ENCODE measurements at regions not wholly inside any gene's neighbourhood (a gene's known extent, or its start where the extent isn't known, plus 50 kb on each side); places are given as distances from the start of the nearest gene placed in this dataset.

DNA sequence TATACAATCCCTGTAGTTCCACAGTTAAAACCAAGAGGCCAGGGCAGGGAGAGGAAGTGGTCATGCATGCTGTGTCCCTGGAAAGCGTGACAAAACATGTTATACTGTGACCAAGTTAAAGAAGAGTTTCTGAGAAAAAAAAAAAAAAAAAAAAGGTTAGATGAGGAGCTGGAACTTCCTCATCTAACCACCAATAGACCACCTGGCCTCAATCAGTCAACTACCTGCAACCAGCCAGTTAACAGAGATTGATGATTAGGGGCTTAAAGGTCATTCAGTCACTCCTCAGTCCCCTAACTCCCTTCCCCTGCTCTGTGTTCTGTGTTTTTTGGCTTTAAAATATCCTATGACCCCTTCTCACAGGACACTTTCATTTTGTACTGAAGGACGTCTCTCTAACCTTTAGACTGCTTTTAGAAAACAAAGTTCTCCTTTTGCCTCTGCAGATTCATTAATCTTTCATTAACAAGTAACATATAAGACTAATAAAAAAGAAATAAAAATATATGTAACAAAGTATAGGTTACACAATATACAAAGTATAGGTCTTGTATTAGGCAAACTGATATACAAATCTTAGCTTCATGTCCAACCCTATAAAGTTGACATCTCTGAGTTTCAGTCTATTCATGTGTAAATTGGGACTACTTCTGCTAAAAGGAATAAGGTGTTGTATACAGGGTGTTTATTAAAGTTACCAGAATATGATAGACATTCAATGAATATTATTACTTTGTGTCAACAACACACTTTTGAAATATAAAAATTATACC is 179.1 kb upstream of the NDST4 start:
- Histone ChIP-seq H3K4me1 (ENCODE audit: control insufficient read depth, insufficient read depth, low read length) (no peaks in the 10 kb centered on the region), H3K4me3 (ENCODE audit: low read depth, low read length) (no peak overlapping the region), H3K9me3 (ENCODE audit: control insufficient read depth, insufficient read depth, low read length) (no peaks in the 10 kb centered on the region), H3K36me3 (ENCODE audit: control insufficient read depth, insufficient read depth, low read length) (no peaks in the 10 kb centered on the region), H3K27ac (ENCODE audit: low read depth, low read length) (no peak overlapping the region), H3K27me3 (ENCODE audit: control insufficient read depth, insufficient read depth, low read length) (no peaks in the 10 kb centered on the region)
- DNase-seq (ENCODE audit: low read depth in 4 of 6, low spot score in 6 of 6), result no peak
- WGBS (ENCODE audit: insufficient coverage), result no CpG with 5 or more reads among the region's 2 CpGs

DNA sequence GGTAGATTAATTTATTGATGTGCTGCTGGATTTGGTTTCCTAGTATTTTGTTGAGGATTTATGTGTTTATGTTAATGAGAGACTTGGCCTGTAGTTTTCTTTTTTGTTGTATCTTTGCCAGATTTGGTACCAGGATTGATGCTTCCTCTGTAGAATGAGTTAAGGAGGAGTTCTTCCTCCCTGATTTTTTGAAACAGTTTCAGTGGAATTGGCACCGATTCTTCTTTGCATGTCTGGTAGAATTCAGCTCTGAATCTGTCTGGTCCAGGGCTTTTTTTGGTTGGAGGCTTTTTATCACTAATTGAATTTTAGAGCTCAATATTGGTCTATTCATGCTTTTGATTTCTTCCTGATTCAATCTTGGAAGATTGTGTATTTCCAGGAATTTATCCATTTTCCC is 174.0 kb upstream of the NDST4 start:
- no CpG with 5 or more reads among the region's 1 CpG for WGBS (ENCODE audit: insufficient coverage)
- H3K27ac ChIP-seq (ENCODE audit: low read depth, low read length), result no peak overlapping the region
- H3K4me3 ChIP-seq (ENCODE audit: low read depth, low read length), result no peak overlapping the region
- H3K27me3 ChIP-seq (ENCODE audit: control insufficient read depth, insufficient read depth, low read length), result no peaks in the 10 kb centered on the region
- H3K9me3 ChIP-seq (ENCODE audit: control insufficient read depth, insufficient read depth, low read length), result no peaks in the 10 kb centered on the region
- peak in 4 of 6 donors; percentile 4 to 56 (median 24) for DNase-seq (ENCODE audit: low read depth in 4 of 6, low spot score in 6 of 6)
- H3K4me1 ChIP-seq (ENCODE audit: control insufficient read depth, insufficient read depth, low read length), result no peaks in the 10 kb centered on the region
- no peaks in the 10 kb centered on the region for H3K36me3 ChIP-seq (ENCODE audit: control insufficient read depth, insufficient read depth, low read length)

DNA sequence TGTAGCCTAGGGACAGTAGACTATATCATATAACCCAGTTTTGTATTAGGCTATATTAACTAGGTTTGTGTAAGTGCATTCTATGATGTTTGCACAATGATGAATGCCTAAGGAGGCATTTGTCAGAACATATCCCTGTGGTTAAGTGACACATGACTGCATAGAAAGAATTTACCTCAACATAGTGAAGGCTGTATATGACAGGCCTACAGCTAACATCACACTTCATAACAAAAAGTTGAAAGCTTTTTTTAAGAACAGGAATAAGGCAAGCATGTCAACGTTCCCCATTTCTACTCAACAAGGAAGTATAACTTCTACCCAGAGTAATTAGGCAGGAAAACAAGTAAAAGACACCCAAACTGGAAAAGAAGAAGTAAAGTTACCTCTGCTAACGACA is 165.9 kb upstream of the NDST4 start:
- Histone ChIP-seq H3K4me1 (ENCODE audit: control insufficient read depth, insufficient read depth, low read length) (no peaks in the 10 kb centered on the region), H3K4me3 (ENCODE audit: low read depth, low read length) (no peak overlapping the region), H3K27me3 (ENCODE audit: control insufficient read depth, insufficient read depth, low read length) (no peaks in the 10 kb centered on the region), H3K36me3 (ENCODE audit: control insufficient read depth, insufficient read depth, low read length) (no peaks in the 10 kb centered on the region), H3K27ac (ENCODE audit: low read depth, low read length) (no peak overlapping the region), H3K9me3 (ENCODE audit: control insufficient read depth, insufficient read depth, low read length) (no peaks in the 10 kb centered on the region)
- no CpG with 5 or more reads among the region's 2 CpGs for WGBS (ENCODE audit: insufficient coverage)
- DNase-seq (ENCODE audit: low read depth in 4 of 6, low spot score in 6 of 6), result no peak

DNA sequence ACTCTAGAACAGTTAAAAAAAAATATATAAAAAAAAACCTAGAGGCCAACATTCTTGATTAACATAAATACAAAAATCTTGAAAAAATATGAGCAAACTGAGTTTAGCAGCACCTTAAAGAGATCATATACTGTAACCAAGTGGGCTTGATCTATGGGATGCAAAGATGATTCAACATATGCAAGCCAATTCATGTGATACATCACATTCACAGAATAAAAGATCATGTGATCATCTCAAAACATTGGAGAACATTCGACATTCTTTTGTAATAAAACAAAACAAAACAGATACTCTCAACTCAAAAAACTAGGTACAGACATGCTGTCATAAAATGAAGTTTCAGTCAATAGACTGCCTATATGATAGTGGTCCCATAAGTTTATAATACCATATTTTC is 165.4 kb upstream of the NDST4 start:
- H3K27me3 ChIP-seq (ENCODE audit: control insufficient read depth, insufficient read depth, low read length), result no peaks in the 10 kb centered on the region
- H3K27ac ChIP-seq (ENCODE audit: low read depth, low read length), result no peak overlapping the region
- no peaks in the 10 kb centered on the region for H3K4me1 ChIP-seq (ENCODE audit: control insufficient read depth, insufficient read depth, low read length)
- no peaks in the 10 kb centered on the region for H3K36me3 ChIP-seq (ENCODE audit: control insufficient read depth, insufficient read depth, low read length)
- no CpG with 5 or more reads among the region's 1 CpG for WGBS (ENCODE audit: insufficient coverage)
- DNase-seq (ENCODE audit: low read depth in 4 of 6, low spot score in 6 of 6), result no peak
- H3K4me3 ChIP-seq (ENCODE audit: low read depth, low read length), result no peak overlapping the region
- no peaks in the 10 kb centered on the region for H3K9me3 ChIP-seq (ENCODE audit: control insufficient read depth, insufficient read depth, low read length)

DNA sequence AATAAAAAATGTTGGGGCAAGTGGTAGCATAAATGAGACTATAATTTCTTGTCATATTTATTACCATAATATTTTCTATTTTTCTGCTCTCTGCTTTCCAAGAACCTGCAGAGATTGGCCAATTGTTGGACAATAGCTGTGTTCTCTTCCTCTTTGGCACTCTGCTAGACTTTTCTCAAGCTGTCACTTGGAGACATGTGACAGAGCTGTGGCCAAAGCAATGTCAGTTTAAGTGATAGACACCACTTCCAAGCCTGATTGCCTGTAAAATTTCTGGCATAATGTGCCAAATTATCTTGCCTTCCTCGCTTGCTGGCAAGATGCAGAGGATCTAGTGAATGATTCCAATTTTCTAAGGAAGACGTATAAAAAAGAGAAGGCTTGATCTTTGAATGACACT is 162.2 kb upstream of the NDST4 start:
- no peak overlapping the region for H3K27ac ChIP-seq (ENCODE audit: low read depth, low read length)
- peak in 2 of 6 donors; percentile 8 to 80 for DNase-seq (ENCODE audit: low read depth in 4 of 6, low spot score in 6 of 6)
- no peak overlapping the region for H3K4me3 ChIP-seq (ENCODE audit: low read depth, low read length)
- WGBS (ENCODE audit: insufficient coverage), result no CpG with 5 or more reads among the region's 2 CpGs
- no peaks in the 10 kb centered on the region for H3K36me3 ChIP-seq (ENCODE audit: control insufficient read depth, insufficient read depth, low read length)
- H3K27me3 ChIP-seq (ENCODE audit: control insufficient read depth, insufficient read depth, low read length), result no peaks in the 10 kb centered on the region
- H3K9me3 ChIP-seq (ENCODE audit: control insufficient read depth, insufficient read depth, low read length), result no peaks in the 10 kb centered on the region
- no peaks in the 10 kb centered on the region for H3K4me1 ChIP-seq (ENCODE audit: control insufficient read depth, insufficient read depth, low read length)

DNA sequence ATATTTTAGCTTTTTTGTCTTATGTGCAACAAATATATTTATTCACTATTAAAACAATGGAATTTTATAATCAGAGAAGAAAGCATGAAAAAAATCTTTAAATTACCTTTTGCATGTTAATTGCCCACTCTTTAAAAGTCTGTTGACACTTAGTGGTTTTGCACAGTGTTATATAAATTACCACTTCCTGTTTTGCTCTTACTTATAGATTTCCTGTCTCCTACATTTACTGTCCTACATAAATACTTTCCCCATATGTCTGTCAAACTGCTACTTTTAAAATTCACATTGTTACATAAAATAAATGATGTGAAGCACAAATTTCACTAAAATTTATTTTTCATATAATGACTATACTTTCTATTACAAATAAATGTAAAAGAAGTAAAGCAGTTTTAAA is 161.1 kb upstream of the NDST4 start:
- Histone ChIP-seq H3K27me3 (ENCODE audit: control insufficient read depth, insufficient read depth, low read length) (no peaks in the 10 kb centered on the region), H3K9me3 (ENCODE audit: control insufficient read depth, insufficient read depth, low read length) (no peaks in the 10 kb centered on the region), H3K4me1 (ENCODE audit: control insufficient read depth, insufficient read depth, low read length) (no peaks in the 10 kb centered on the region), H3K36me3 (ENCODE audit: control insufficient read depth, insufficient read depth, low read length) (no peaks in the 10 kb centered on the region), H3K27ac (ENCODE audit: low read depth, low read length) (no peak overlapping the region), H3K4me3 (ENCODE audit: low read depth, low read length) (no peak overlapping the region)
- no peak for DNase-seq (ENCODE audit: low read depth in 4 of 6, low spot score in 6 of 6)

DNA sequence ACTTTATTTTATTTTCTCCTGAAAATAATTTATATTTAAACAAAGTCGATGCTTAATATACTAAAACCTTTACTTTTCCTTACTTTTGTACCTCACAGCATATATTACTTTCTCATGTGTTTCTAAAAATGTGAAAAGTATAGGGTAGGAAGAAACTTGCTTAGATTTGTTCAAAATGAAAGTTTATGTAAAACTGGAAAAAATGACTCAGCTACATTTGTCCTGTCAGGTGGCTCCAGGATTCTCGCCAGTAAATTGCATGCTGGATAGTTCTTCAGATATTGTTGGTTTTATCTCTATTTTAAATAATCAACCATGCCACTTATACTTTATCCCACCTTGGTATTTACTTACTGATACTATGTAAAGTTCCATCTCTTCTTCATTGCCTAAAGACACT is 159.2 kb upstream of the NDST4 start:
- Histone ChIP-seq H3K4me3 (ENCODE audit: low read depth, low read length) (no peak overlapping the region), H3K27ac (ENCODE audit: low read depth, low read length) (no peak overlapping the region), H3K27me3 (ENCODE audit: control insufficient read depth, insufficient read depth, low read length) (no peaks in the 10 kb centered on the region), H3K36me3 (ENCODE audit: control insufficient read depth, insufficient read depth, low read length) (no peaks in the 10 kb centered on the region), H3K9me3 (ENCODE audit: control insufficient read depth, insufficient read depth, low read length) (no peaks in the 10 kb centered on the region), H3K4me1 (ENCODE audit: control insufficient read depth, insufficient read depth, low read length) (no peaks in the 10 kb centered on the region)
- no peak for DNase-seq (ENCODE audit: low read depth in 4 of 6, low spot score in 6 of 6)
- no CpG with 5 or more reads among the region's 2 CpGs for WGBS (ENCODE audit: insufficient coverage)

DNA sequence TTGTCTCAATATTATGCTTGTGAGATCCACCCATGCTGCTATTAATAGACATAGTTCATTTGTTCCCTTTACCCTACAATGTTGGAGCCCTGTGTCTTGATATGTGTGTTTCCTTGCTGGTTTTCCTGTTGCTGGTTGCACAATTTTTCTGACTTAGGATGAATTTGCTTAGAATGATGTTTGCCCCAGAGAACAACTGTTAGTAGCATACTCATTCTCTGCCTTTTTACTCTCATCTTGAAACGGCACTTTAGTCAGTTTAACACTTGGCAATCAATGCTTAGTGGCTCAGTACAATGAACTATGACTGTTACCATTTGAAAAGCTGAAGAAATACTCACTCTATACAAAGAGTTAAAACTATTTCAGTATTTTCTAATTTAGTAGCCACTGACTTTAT is 158.8 kb upstream of the NDST4 start:
- H3K27ac ChIP-seq (ENCODE audit: low read depth, low read length), result no peak overlapping the region
- DNase-seq (ENCODE audit: low read depth in 4 of 6, low spot score in 6 of 6), result no peak
- H3K4me3 ChIP-seq (ENCODE audit: low read depth, low read length), result no peak overlapping the region
- no CpG with 5 or more reads among the region's 1 CpG for WGBS (ENCODE audit: insufficient coverage)
- no peaks in the 10 kb centered on the region for H3K36me3 ChIP-seq (ENCODE audit: control insufficient read depth, insufficient read depth, low read length)
- H3K4me1 ChIP-seq (ENCODE audit: control insufficient read depth, insufficient read depth, low read length), result no peaks in the 10 kb centered on the region
- H3K27me3 ChIP-seq (ENCODE audit: control insufficient read depth, insufficient read depth, low read length), result no peaks in the 10 kb centered on the region
- H3K9me3 ChIP-seq (ENCODE audit: control insufficient read depth, insufficient read depth, low read length), result no peaks in the 10 kb centered on the region

DNA sequence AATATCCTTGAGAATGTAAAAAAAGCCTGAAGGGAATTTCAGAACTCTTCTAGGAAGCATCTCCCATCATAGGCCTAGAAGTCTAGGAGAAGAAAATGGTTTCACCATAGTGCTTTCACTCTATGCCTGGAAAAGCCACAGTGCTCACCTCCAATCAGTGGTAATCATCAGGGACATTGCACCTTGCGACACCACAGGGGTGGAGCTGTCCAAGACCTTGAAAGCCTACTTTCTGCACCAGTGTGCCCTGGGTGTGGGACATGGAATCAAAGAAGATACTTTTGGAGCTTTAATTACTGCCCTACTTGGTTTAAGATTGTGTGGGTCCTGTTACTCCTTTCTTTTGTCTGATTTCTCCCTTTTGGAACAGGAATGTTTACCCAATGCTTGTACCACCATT is 146.8 kb upstream of the NDST4 start:
- H3K36me3 ChIP-seq (ENCODE audit: control insufficient read depth, insufficient read depth, low read length), result no peaks in the 10 kb centered on the region
- whole genome bisulfite sequencing (ENCODE audit: insufficient coverage), result 100% methylated on average over 1 of the region's 1 CpG
- no peak overlapping the region for H3K27ac ChIP-seq (ENCODE audit: low read depth, low read length)
- DNase-seq (ENCODE audit: low read depth in 4 of 6, low spot score in 6 of 6), result no peak
- H3K4me3 ChIP-seq (ENCODE audit: low read depth, low read length), result no peak overlapping the region
- H3K27me3 ChIP-seq (ENCODE audit: control insufficient read depth, insufficient read depth, low read length), result no peaks in the 10 kb centered on the region
- no peaks in the 10 kb centered on the region for H3K4me1 ChIP-seq (ENCODE audit: control insufficient read depth, insufficient read depth, low read length)
- H3K9me3 ChIP-seq (ENCODE audit: control insufficient read depth, insufficient read depth, low read length), result no peaks in the 10 kb centered on the region

DNA sequence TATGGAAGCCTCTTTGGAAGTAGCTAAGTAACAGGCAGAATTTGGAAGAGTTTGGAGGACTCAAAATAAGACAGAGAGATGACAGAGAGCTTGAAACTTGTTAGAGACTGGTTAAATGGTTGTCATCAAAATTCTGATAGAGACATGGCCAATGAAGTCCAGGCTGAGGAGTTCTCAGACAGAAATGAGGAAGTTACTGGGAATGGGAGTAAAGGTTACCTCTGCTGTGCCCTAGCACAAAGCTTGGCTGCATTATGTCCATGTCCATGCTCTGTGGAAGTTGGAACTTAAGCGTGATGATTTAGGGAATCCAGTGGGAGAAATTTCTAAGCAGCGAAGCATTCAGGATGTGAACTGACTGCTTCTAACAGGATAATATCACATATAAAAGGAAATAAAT is 146.2 kb upstream of the NDST4 start:
- H3K27me3 ChIP-seq (ENCODE audit: control insufficient read depth, insufficient read depth, low read length), result no peaks in the 10 kb centered on the region
- no peak overlapping the region for H3K4me3 ChIP-seq (ENCODE audit: low read depth, low read length)
- no peaks in the 10 kb centered on the region for H3K4me1 ChIP-seq (ENCODE audit: control insufficient read depth, insufficient read depth, low read length)
- no peaks in the 10 kb centered on the region for H3K36me3 ChIP-seq (ENCODE audit: control insufficient read depth, insufficient read depth, low read length)
- no peak overlapping the region for H3K27ac ChIP-seq (ENCODE audit: low read depth, low read length)
- no peak for DNase-seq (ENCODE audit: low read depth in 4 of 6, low spot score in 6 of 6)
- no CpG with 5 or more reads among the region's 2 CpGs for WGBS (ENCODE audit: insufficient coverage)
- H3K9me3 ChIP-seq (ENCODE audit: control insufficient read depth, insufficient read depth, low read length), result no peaks in the 10 kb centered on the region

All from spinal cord (tissue), 9 donors.